CD4-positive, alpha-beta T cell (primary cell): ENCODE measurements at regions not wholly inside any gene's neighbourhood (a gene's known extent, or its start where the extent isn't known, plus 50 kb on each side); places are given as distances from the start of the nearest gene placed in this dataset.

Source experiments
- ATAC-seq: fragments of 200-7000 bp; cut with Tn5 transposase; one replicate; pipeline ENCODE4 v1.10.0; 2022; ENCODE audit warnings: mild to moderate bottlenecking; ENCODE audit not compliant: poor library complexity
- CTCF ChIA-PET: fragments of 350-600 bp; sonication (Branson Sonifier 250); formaldehyde crosslinking; loops from one replicate; lab custom pipeline; 2021; ENCODE audit warnings: antibody characterized with exemption, inconsistent platforms; lab: Charles Lee
- POLR2A ChIA-PET: fragments of 350-600 bp; sonication (Branson Sonifier 250); formaldehyde crosslinking; loops from one replicate; lab custom pipeline; 2021; ENCODE audit warnings: antibody characterized with exemption, inconsistent platforms; lab: Charles Lee
- DNase-seq, 14 experiments: peaks; one replicate each; pipeline ENCODE4 v3.0.0-alpha.2; 2013 to 2020; ENCODE audit warnings: mixed read lengths in 2 of 14
- H3K27ac ChIP-seq, 2 donors: one replicate each; pipeline versions ENCODE4 v1.5.1 to v1.7.0; 2013; ENCODE audit warnings: low read length in 2 of 2, low read depth in 1 of 2, mild to moderate bottlenecking in 1 of 2
- H3K27me3 ChIP-seq, 2 experiments: 1 replicate in 1 of 2; 2 replicates in 1 of 2; pipeline versions ENCODE4 v1.6.1 to v1.7.0; 2013; ENCODE audit warnings: low read length in 2 of 2, control low read depth in 1 of 2, mild to moderate bottlenecking in 1 of 2, moderate library complexity in 1 of 2; ENCODE audit not compliant: insufficient read depth in 2 of 2, control insufficient read depth in 1 of 2
- H3K36me3 ChIP-seq: one replicate; pipeline ENCODE4 v1.6.1; 2013; ENCODE audit warnings: low read length, control low read depth; ENCODE audit not compliant: insufficient read depth
- H3K4me1 ChIP-seq: one replicate; pipeline ENCODE4 v1.6.1; 2013; ENCODE audit warnings: low read length, control low read depth; ENCODE audit not compliant: insufficient read depth
- H3K4me3 ChIP-seq: one replicate; pipeline ENCODE4 v1.5.1; 2013; ENCODE audit warnings: mild to moderate bottlenecking, low read length, moderate library complexity
- H3K9me3 ChIP-seq, 2 experiments: 1 replicate in 1 of 2; 2 replicates in 1 of 2; pipeline versions ENCODE4 v1.6.1 to v1.7.0; 2013; ENCODE audit warnings: low read length in 2 of 2, mild to moderate bottlenecking in 2 of 2, control low read depth in 1 of 2, moderate library complexity in 1 of 2; ENCODE audit not compliant: control insufficient read depth in 1 of 2, insufficient read depth in 1 of 2
- H3K27ac Mint-ChIP-seq: one replicate; pipeline ENCODE4 v1.8.0; 2020; ENCODE audit warnings: mixed read lengths
- H3K27me3 Mint-ChIP-seq: one replicate; pipeline ENCODE4 v1.8.0; 2021; ENCODE audit warnings: mixed read lengths
- H3K36me3 Mint-ChIP-seq: one replicate; pipeline ENCODE4 v1.8.0; 2021; ENCODE audit warnings: low read depth, mixed read lengths
- H3K4me1 Mint-ChIP-seq: one replicate; pipeline ENCODE4 v1.8.0; 2021; ENCODE audit warnings: low read depth, mixed read lengths
- H3K4me3 Mint-ChIP-seq: one replicate; pipeline ENCODE4 v1.8.0; 2020; ENCODE audit warnings: mild to moderate bottlenecking, mixed read lengths
- H3K9me3 Mint-ChIP-seq: one replicate; pipeline ENCODE4 v1.8.0; 2020; ENCODE audit warnings: mixed read lengths
- intact Hi-C, 2 experiments: fragments of 100-400 bp; cut with DNase I in 1 of 2; cut with micrococcal nuclease in 1 of 2; formaldehyde crosslinking; loops; one replicate each; pipeline versions ENCODE4 v1.15.1 to v1.9.0; 2023 to 2025; cut with DNase I, micrococcal nuclease
- TF ChIP-seq, protein P1 (sequence below): fragments of 200-600 bp; IDR thresholded peaks from one replicate; pipeline ENCODE4 v1.8.0; 2022; ENCODE audit warnings: antibody characterized with exemption, mild to moderate bottlenecking

DNA sequence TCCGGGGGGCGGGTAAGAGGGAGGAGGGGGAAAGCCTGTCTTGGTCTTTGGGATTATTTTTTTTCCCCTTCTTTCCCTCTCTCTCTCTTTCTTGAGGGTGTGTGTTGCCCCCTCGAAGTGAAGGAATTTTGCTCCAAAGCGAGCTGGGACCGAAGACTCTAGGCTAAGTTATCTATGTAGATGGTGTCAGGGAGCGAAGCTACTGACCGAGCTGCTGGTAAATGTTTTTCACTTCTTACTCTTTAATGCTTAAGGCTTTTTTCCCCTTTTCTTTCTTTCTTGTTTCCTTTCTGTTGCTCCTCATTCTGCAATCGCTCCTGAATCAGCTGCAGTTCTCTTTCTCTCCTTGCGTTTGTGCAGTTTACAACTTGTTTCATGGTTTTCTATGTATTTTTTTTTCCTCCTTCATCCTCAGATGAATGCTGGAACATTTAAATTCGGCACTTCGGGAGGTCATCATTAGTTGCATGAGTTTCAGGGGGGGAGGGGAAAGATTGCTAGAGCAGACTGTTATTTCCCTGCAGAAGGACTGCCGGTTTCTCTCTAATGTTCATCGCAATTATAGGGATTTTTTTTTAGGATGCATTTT is 1312.0 kb upstream of the WWC1 start:
- POLR2A ChIA-PET = no interaction called here
- H3K4me3 Mint-ChIP-seq = no peak overlapping the region

DNA sequence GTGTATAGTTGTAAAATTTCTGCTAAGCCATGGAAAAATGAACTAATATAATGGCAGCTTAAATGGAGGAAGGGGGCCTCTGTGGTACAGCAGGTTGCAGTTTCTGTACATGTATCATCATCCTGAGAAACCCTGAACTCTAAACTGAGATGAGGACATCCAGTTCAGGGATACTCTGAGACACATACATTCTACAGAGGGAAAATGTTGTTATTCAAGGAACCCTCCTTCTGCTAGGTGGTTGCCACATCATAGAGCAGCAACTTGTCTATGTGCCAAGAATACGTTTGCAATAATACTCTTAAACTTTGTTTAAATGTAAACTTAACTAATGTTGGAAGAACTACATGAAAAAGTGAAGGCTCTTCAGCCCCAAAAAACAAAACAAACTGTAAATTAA is 1310.8 kb upstream of the WWC1 start:
- CTCF ChIA-PET = no interaction called here
- no peak overlapping the region for H3K4me3 ChIP-seq
- TF ChIP-seq, protein P1, sequence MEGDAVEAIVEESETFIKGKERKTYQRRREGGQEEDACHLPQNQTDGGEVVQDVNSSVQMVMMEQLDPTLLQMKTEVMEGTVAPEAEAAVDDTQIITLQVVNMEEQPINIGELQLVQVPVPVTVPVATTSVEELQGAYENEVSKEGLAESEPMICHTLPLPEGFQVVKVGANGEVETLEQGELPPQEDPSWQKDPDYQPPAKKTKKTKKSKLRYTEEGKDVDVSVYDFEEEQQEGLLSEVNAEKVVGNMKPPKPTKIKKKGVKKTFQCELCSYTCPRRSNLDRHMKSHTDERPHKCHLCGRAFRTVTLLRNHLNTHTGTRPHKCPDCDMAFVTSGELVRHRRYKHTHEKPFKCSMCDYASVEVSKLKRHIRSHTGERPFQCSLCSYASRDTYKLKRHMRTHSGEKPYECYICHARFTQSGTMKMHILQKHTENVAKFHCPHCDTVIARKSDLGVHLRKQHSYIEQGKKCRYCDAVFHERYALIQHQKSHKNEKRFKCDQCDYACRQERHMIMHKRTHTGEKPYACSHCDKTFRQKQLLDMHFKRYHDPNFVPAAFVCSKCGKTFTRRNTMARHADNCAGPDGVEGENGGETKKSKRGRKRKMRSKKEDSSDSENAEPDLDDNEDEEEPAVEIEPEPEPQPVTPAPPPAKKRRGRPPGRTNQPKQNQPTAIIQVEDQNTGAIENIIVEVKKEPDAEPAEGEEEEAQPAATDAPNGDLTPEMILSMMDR = no peak
- Mint-ChIP-seq H3K27me3 (peaks cover 21% of the 10 kb centered on the region), H3K4me3 (no peak overlapping the region), H3K36me3 (no peaks in the 10 kb centered on the region), H3K4me1 (no peaks in the 10 kb centered on the region), H3K27ac (no peak overlapping the region), H3K9me3 (no peaks in the 10 kb centered on the region)
- no peak for ATAC-seq
- POLR2A ChIA-PET = no interaction called here
- H3K27me3 ChIP-seq = peaks cover 4 to 8% of the 10 kb centered on the region in 2 experiments
- no peak overlapping the region for H3K27ac ChIP-seq
- H3K36me3 ChIP-seq = no peaks in the 10 kb centered on the region
- intact Hi-C loops = no loop called here
- peaks cover 0 to 12% of the 10 kb centered on the region in 2 experiments for H3K9me3 ChIP-seq
- DNase-seq = no peak
- no peaks in the 10 kb centered on the region for H3K4me1 ChIP-seq

More for the DNA sequence above, 1312.0 kb upstream of the WWC1 start:
- H3K9me3 Mint-ChIP-seq = no peaks in the 10 kb centered on the region
- peaks cover 0 to 12% of the 10 kb centered on the region in 2 experiments for H3K9me3 ChIP-seq
- peaks cover 4 to 8% of the 10 kb centered on the region in 2 experiments for H3K27me3 ChIP-seq
- intact Hi-C loops = no loop called here
- ATAC-seq = no peak
- H3K4me1 ChIP-seq = no peaks in the 10 kb centered on the region
- CTCF ChIA-PET = no interaction called here
- TF ChIP-seq, protein P1 = no peak
- no peak for DNase-seq
- H3K27ac ChIP-seq = no peak overlapping the region
- no peaks in the 10 kb centered on the region for H3K36me3 Mint-ChIP-seq
- no peaks in the 10 kb centered on the region for H3K36me3 ChIP-seq
- no peak overlapping the region for H3K27ac Mint-ChIP-seq
- H3K4me3 ChIP-seq = no peak overlapping the region
- peaks cover 21% of the 10 kb centered on the region for H3K27me3 Mint-ChIP-seq
- no peaks in the 10 kb centered on the region for H3K4me1 Mint-ChIP-seq

DNA sequence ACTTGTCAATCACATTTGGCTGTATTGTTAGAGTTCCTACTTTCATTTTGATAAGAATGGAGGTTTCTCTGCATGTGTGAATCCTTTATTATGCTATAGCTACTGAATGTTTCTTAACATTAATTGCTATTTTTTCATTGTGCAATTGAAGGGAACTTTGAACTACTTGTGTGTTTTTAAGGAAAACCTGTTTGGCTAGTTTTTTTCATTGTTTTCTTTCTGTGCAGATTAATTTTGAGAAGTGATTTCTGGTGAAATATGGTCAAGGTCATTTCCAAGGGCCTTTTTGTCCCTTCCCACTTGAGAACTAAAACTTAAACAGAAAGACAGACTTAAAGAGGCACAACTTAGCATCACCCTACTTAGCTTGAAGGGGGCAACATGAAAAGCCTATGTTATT is 1309.2 kb upstream of the WWC1 start:
- Histone ChIP-seq H3K4me3 (no peak overlapping the region), H3K27me3 (peaks cover 4 to 8% of the 10 kb centered on the region in 2 experiments), H3K9me3 (peaks cover 0 to 12% of the 10 kb centered on the region in 2 experiments), H3K27ac (no peak overlapping the region), H3K4me1 (no peaks in the 10 kb centered on the region), H3K36me3 (no peaks in the 10 kb centered on the region)
- intact Hi-C loops = no loop called here
- ChIA-PET CTCF (no interaction called here), POLR2A (no interaction called here)
- TF ChIP-seq, protein P1 = no peak
- DNase-seq (no peak), ATAC-seq (no peak)
- H3K4me1 Mint-ChIP-seq = no peaks in the 10 kb centered on the region
- H3K36me3 Mint-ChIP-seq = no peaks in the 10 kb centered on the region
- no peak overlapping the region for H3K4me3 Mint-ChIP-seq
- H3K27me3 Mint-ChIP-seq = peaks cover 18% of the 10 kb centered on the region
- no peak overlapping the region for H3K27ac Mint-ChIP-seq
- no peaks in the 10 kb centered on the region for H3K9me3 Mint-ChIP-seq
